ENCODE measurements at regions not wholly inside any gene's neighbourhood (a gene's known extent, or its start where the extent isn't known, plus 50 kb on each side); places are given as distances from the start of the nearest gene placed in this dataset.

- Histone ChIP-seq H3K27ac (no peak overlapping the region), H3K36me3 (no peaks in the 10 kb centered on the region), H3K9me3 (no peaks in the 10 kb centered on the region), H3K27me3 (no peaks in the 10 kb centered on the region), H3K4me3 (no peak overlapping the region), H3K4me1 (no peaks in the 10 kb centered on the region)
- no peak for TF ChIP-seq CTCF (IDR thresholded peaks at IDR 0.05)
- no peak for DNase-seq
- intact Hi-C loops (cut with DNase I), result no loop called here
- ATAC-seq, result no peak
These were observed 1912.7 kb upstream of the TENM3 start for GRCh38 chr4:180330521-180330920.

- Histone ChIP-seq H3K4me1 (no peaks in the 10 kb centered on the region), H3K27me3 (no peaks in the 10 kb centered on the region), H3K27ac (no peak overlapping the region), H3K9me3 (no peaks in the 10 kb centered on the region), H3K4me3 (no peak overlapping the region), H3K36me3 (no peaks in the 10 kb centered on the region)
- no peak for ATAC-seq
- intact Hi-C loops (cut with DNase I), result no loop called here
- DNase-seq, result no peak
- no peak for TF ChIP-seq CTCF (IDR thresholded peaks at IDR 0.05)
These were observed 1910.0 kb upstream of the TENM3 start for GRCh38 chr4:180333162-180333561.

- no peak overlapping the region for H3K4me3 ChIP-seq
- no peaks in the 10 kb centered on the region for H3K4me1 ChIP-seq
- intact Hi-C loops (cut with DNase I), result no loop called here
- H3K27ac ChIP-seq, result no peak overlapping the region
- no peak for TF ChIP-seq CTCF (IDR thresholded peaks at IDR 0.05)
- H3K36me3 ChIP-seq, result no peaks in the 10 kb centered on the region
- ATAC-seq (no peak), DNase-seq (no peak)
- no peaks in the 10 kb centered on the region for H3K9me3 ChIP-seq
- no peaks in the 10 kb centered on the region for H3K27me3 ChIP-seq
These were observed 1907.6 kb upstream of the TENM3 start for GRCh38 chr4:180335566-180335965.

- Histone ChIP-seq H3K9me3 (no peaks in the 10 kb centered on the region), H3K4me3 (no peak overlapping the region), H3K4me1 (no peaks in the 10 kb centered on the region), H3K27me3 (no peaks in the 10 kb centered on the region), H3K27ac (no peak overlapping the region), H3K36me3 (no peaks in the 10 kb centered on the region)
- DNase-seq (no peak), ATAC-seq (no peak)
- intact Hi-C loops (cut with DNase I), result no loop called here
- TF ChIP-seq CTCF (IDR thresholded peaks at IDR 0.05), result no peak
These were observed 1906.6 kb upstream of the TENM3 start for GRCh38 chr4:180336494-180337090.

- intact Hi-C loops (cut with DNase I), result no loop called here
- Histone ChIP-seq H3K4me3 (no peak overlapping the region), H3K4me1 (no peaks in the 10 kb centered on the region), H3K27ac (no peak overlapping the region), H3K36me3 (no peaks in the 10 kb centered on the region), H3K27me3 (no peaks in the 10 kb centered on the region), H3K9me3 (no peaks in the 10 kb centered on the region)
- ATAC-seq (no peak), DNase-seq (no peak)
- TF ChIP-seq CTCF (IDR thresholded peaks at IDR 0.05), result no peak
These were observed 1901.3 kb upstream of the TENM3 start for GRCh38 chr4:180341926-180342325.
